Activated CD4-positive, CD25-positive, alpha-beta regulatory T cell treated with anti-CD3 and anti-CD28 coated beads, Interleukin-2, amount 50 U/mL, for 72 hours (primary cell): ENCODE measurements at regions not wholly inside any gene's neighbourhood (a gene's known extent, or its start where the extent isn't known, plus 50 kb on each side); places are given as distances from the start of the nearest gene placed in this dataset.
A peak's percentile ranks its signal among the peaks of the same experiment; 100 is the strongest.
"Not testable (repeated sequence)": the region's sequence is repeated elsewhere in the genome, so short reads cannot be mapped to it uniquely, and the experiment has no call there.

Experiments used
- DNase-seq: peaks from one replicate; pipeline ENCODE4 v3.0.0; 2021

DNA sequence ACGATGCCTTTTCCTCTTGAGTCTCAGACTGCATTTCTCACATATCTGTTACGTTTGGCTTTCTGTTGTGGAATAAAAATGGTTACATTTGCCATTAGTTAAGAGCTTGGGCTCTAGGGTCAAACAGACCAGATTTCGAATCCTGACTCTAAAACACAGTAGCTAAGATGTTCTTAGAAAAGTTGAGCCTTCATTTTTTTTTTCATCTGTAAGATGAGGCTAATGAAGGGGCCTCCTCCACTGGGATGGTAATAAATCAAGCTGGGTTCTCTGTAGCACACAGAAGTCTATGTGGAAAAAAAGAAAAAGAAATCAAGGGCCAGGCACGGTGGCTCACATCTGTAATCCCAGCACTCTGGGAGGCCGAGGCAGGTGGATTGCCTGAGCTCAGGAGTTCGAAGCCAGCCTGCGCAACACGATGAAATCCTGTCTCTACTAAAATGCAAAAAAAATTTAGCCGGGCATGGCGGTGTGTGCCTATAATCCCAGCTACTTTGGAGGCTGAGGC, 49.9 kb upstream of the CAPRIN1 start:
- DNase-seq, result no peak

DNA sequence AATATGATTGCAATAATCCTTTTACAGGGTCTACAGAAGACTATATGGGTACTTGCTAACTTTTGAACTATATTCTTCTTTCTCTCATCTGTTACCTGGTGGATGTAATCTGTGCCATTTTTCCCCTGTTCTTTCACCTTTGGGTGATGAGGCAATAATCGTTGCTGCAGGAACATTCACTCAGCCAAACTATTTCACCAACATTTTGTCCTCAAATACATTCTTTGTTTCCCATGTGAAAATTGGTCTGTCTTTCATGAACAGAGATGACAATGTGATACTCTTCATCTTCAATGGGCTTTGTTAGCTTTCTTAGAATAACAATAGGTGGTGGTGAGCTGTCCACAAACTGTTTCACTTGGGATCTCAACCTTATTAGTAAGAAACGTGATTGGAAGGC, 52.1 kb upstream of the CAPRIN1 start:
- no peak for DNase-seq

DNA sequence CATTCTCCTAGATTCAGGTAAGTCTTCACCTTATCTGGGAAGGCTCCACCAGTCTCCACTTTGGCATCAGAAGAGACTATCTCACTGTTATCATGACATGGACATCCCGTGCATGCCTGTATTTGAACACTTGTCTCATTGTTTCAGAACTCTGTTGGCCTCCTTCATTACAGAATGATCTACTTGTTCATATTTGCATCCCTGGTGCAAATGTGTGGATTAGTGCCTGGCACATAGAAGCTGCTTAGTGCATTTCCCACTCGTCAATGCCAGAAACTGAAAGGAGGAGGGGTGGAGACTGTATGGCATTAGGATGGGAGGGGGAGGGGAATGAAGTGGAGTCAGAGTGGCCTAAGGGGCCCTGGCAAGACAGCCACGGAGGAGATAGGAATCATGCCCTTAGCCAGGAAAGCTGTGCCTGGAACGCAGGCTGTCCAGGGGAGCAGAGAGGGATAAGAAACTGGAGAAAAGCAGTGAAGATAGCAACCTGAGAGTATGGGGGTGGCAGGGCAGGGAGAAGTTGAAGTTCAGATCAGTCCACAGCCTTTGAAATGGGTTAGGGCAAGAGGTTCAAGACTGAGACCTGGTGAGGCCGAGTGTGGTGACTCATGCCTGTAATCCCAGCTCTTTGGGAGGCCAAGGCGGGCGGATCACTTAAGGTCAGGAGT, 53.8 kb upstream of the CAPRIN1 start:
- DNase-seq, result no peak

GRCh38 chr11:33996498-33997454, 54.8 kb upstream of the CAPRIN1 start:
- DNase-seq, result peak; percentile 62

DNA sequence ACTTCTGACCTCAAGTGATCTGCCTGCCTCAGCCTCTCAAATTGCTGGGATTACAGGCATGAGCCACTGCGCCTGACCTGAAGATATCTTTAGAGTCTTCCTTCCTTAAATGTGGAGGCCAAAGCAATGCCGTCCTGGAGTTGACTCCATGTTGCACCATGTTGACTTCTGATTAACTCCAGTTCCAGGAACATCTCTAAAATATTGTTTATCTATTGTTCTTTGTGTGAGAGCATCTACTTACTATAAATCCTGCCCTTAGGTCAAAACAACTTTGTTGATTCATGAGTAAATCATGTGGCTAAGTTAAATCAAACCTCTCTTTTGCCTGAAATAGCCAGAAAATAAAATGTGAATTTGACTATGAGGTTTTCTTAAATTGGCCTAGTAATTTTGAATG, 56.6 kb upstream of the CAPRIN1 start:
- no peak for DNase-seq

DNA sequence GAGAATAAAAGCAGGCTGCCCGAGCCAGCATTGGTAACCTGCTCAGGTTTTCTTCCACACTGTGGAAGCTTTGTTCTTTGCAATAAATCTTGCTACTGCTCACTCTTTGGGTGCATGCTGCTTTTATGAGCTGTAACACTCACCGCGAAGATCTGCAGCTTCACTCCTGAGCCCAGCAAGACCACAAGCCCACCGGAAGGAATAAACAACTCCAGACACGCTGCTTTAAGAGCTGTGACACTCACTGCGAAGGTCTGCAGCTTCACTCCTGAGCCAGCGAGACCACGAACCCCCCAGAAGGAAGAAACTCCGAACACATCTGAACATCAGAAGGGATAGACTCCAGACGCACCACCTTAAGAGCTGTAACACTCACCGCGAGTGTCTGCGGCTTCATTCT, 60.4 kb upstream of the CAPRIN1 start:
- DNase-seq, result not testable (repeated sequence)

GRCh38 chr11:33990131-33990530, 61.4 kb upstream of the CAPRIN1 start:
- not testable (repeated sequence) for DNase-seq

DNA sequence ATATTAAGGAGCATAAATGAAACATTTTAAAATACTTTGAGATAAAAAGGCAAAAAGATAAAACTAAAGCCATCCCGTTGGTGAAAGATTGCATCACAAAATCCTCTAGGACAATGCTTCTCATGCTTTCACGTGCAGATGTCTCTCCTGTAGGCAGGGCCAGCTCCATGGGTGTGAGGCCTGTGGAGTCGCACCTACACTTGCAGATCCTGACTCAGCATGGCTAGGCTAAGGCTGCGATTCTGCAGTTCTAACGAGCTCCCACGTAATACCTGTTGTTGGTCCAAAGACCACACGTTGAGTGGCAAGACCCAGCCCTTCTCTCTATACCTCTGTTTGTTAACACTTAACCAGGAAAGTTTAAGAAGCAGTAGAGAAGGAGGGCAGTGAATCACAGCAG, 62.1 kb upstream of the CAPRIN1 start:
- no peak for DNase-seq

GRCh38 chr11:33988586-33989370, 62.8 kb upstream of the CAPRIN1 start:
- no peak for DNase-seq

DNA sequence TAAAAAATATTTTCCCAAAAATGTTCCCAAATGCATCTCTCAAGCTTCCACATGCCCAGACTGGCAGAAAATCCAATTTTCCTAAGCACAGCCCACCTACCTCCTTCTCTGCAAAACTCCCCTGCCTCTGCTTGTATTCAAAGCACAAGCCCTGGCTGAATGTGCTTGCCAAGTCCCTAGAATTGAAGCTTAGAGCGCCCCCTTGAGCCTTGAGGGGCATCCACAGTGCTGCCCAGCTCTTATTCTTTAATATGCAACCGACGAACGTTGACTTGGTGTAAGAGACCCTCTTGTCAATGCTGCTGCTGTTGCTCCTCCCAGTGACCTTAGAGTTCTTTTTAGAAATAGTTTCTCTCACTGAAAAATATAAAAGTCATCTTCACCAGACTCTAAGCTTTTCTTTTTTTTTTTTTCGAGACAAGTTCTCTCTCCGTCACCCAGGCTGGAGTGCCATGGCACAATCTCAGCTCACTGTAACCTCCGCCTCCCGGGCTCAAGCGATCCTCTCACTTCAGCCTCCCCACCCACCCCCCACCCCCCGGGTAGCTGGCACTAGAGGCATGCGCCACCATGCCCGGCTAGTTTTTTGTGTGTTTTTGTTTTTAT, 63.5 kb upstream of the CAPRIN1 start:
- peak; percentile 71 for DNase-seq

GRCh38 chr11:33987545-33987944, 64.0 kb upstream of the CAPRIN1 start:
- no peak for DNase-seq

GRCh38 chr11:33986597-33987501, 64.7 kb upstream of the CAPRIN1 start:
- DNase-seq, result not testable (repeated sequence)

GRCh38 chr11:33984682-33985389, 66.7 kb upstream of the CAPRIN1 start:
- no peak for DNase-seq

DNA sequence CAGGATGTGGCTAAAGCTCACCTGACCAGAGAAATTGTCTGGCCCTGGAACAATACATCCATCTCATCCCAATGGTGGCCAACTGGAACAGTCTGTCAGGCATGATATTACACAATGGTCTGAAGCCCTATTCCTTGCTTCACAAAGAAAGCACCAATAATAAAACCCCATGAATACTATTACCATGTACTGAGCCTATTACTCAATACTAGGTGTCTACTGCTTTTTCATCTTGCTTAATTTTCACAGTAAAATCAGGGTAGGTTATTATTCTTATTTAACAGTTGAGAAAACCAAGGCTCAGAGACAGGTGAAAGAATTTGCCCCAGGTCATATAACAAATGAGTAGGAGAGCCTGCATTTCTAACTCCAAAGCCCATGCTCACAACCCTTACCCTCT, 68.9 kb upstream of the CAPRIN1 start:
- no peak for DNase-seq

DNA sequence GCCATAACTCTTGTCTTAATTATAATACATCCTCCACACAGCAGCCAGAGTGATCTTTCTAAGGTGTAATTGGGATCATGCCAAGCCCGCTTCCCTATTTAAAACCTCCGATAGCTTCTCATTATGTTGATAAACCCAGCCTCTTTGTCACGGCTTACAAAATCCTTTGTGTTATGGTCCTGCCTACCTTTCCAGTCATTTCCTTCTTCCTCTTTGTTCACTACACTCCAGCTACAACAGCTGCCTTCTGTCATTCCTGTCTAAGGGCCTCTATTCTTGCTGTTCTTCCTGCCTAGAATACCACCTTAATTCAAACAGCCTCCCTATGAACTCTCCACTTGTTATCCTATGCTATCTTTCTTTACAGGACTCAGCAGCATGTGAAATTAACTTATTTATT, 70.6 kb upstream of the CAPRIN1 start:
- no peak for DNase-seq

DNA sequence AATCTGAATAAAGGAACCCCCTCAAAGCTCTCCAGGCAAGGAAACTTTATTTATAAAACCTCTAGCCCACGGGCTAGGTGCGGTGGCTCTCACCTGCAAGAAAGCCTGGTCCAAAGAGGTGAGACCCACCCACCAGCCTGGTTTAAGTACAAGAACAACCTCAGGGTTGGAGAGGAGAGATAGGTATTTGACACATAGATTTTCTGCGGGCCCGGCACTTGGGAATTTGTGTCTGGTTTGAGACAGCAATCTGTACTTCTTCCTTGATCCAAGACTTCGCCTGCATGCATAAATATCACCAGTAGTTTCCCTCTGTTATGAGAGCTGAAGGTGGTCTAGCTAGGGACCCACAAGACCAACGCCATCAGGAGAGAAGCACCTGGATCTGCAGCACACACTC, 73.2 kb upstream of the CAPRIN1 start:
- no peak for DNase-seq

DNA sequence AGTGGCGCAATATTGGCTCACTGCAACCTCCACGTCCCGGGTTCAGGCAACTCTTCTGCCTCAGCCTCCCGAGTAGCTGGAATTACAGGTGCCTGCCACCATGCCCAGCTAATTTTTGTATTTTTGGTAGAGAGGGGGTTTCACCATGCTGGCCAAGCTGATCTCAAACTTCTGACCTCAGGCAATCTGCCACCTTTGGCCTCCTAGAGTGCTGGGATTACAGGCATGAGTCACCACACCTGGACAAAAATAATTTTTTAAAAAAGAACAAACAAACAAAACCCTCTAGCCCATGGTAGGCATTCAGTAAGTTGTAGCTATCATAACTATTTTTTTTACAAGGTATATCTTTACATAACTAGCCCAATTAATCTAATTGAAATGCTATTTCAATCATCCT, 73.9 kb upstream of the CAPRIN1 start:
- no peak for DNase-seq

- no peak for DNase-seq
Observed at GRCh38 chr11:33976495-33977199, 74.9 kb upstream of the CAPRIN1 start.

DNA sequence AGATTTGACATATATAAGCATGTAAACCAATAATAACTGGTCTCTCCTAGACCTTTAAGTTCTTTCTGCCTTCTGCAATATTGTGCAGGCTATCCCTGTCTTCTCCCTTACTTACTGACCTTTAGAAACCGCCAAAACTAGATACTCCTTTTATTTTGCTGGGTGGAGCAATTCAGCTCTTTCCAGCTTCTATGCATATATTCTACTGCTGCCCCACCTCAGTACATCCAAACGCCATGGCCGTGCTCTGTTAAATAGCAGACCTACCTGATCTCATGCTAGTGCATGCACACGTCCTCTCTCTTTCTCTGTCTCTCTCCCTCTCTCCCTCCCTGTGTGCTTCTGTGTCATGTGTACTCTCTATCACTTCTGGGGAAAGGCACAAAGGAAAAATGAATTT, 76.7 kb upstream of the CAPRIN1 start:
- no peak for DNase-seq

DNA sequence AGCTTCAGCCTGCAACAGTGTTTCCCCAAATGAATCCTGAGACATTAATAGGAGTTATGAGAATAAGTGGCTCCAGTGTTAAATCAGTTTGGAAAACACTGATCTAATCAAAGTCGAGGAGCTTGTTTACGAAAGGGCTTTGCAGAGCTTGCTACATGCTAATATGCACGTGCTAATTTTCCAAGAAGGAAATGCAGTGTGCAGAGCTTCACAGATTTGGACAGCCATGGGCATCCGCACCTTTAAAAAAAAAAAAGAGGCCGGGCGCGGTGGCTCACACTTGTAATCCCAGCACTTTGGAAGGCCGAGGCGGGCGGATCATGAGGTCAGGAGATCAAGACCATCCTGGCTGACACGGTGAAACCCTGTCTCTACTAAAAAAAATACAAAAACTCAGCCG, 79.7 kb upstream of the LMO2 start:
- DNase-seq, result not testable (repeated sequence)
